Stimulated activated CD8-positive, alpha-beta memory T cell treated with anti-CD3 and anti-CD28 coated beads, Interleukin-12 subunit alpha, Interleukin-12 subunit beta, amount 100 ng/mL, for 24 hours (primary cell): ENCODE measurements at regions not wholly inside any gene's neighbourhood (a gene's known extent, or its start where the extent isn't known, plus 50 kb on each side); places are given as distances from the start of the nearest gene placed in this dataset.
A peak's percentile ranks its signal among the peaks of the same experiment; 100 is the strongest.
"Not testable (repeated sequence)": the region's sequence is repeated elsewhere in the genome, so short reads cannot be mapped to it uniquely, and the experiment has no call there.

Source experiments
- DNase-seq: peaks from one replicate; pipeline ENCODE4 v3.0.0-alpha.2; 2020; ENCODE audit errors: extremely low read depth

- peak; percentile 49 for DNase-seq
Measured at GRCh38 chr14:106605548-106606448, 1079.4 kb downstream of the TMEM121 start.

GRCh38 chr14:106606936-106607335 lies 1080.6 kb downstream of the TMEM121 start:
- DNase-seq: no peak

DNA sequence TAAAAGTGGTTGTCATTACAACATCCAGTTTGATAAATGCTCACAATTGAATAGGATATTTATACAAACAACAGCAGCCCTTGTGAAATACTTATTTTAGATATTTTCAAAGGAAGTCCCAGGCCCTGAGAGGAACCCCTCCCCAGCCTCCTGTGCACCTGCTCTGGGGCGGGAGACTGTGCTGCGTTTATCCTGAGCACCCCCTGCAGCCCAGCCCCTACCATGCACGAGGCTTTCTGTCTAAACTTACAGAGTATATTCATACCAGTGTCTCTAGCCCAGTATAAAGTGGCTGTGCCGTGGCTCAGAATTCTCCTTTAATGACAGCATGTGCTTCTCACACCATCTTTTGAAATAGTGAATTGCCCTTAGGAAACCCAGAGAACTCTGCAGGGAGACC lies 1084.3 kb downstream of the TMEM121 start:
- DNase-seq: no peak

GRCh38 chr14:106613256-106613655 lies 1086.9 kb downstream of the TMEM121 start:
- DNase-seq: no peak

- DNase-seq: peak; percentile 43
Measured at GRCh38 chr14:106618471-106618951, 1092.1 kb downstream of the TMEM121 start.

- DNase-seq: no peak
Measured at GRCh38 chr14:106619606-106620005, 1093.2 kb downstream of the TMEM121 start.

- no peak for DNase-seq
Measured at GRCh38 chr14:106620368-106620767, 1094.0 kb downstream of the TMEM121 start.

DNA sequence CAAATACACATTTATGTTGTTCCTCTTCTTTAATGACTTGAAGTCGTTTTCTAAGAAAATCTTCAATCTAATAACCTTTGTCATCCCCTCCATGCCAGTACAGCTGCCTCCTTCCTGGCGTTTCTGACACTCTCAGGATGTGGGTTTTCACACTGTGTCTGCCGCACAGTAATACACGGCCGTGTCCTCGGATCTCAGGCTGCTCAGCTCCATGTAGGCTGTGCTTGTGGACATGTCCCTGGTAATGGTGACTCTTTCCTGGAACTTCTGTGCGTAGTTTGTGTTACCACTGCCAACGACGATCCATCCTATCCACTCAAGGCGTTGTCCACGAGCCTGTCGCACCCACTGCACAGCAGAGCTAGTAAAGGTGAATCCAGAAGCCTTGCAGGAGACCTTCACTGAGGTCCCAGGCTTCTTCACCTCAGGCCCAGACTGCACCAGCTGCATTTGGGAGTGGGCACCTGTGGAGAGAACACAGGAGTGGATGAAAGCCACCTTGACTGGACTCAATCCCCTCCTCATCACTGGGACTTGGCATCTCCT lies 1095.9 kb downstream of the TMEM121 start:
- DNase-seq: no peak

DNA sequence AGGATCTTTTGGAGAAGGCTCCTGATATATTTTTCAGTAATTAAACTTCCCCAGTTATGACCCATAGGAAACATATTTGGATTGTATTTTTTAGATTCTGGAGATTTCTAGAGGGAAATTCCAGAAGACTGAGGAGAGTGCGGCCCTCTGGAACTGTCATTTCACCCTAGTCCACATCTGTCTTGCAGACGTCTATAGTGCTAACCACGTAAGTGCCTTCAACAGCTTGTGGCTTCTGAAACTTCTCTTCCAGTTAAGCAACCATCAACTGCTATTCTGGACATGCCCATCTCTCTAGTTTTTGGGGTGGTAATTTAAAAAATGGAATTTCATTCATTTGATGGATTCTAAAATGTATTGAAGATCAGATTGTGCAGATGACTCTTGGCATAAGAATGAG lies 1098.8 kb downstream of the TMEM121 start:
- DNase-seq: no peak

DNA sequence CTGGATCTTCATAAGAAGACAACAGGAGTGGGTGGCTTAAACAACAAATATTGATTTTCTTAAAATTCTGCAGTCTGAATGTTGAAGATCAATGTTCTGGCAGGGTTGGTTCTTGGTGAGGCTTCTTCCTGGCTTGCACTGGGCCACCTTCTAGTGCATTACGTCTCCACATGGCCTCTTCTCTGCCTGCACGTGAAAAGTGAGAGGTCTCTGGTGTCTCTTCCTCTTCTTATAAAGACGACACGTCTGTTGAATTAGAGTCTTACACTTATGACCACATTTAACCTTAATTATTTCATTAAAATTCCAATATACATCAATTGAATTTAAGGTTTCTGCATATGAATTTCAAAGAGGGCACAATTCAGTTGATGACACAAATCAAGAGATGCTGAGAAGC lies 1100.1 kb downstream of the TMEM121 start:
- not testable (repeated sequence) for DNase-seq

- peak; percentile 11 for DNase-seq
Measured at GRCh38 chr14:106626942-106627588, 1100.7 kb downstream of the TMEM121 start.

DNA sequence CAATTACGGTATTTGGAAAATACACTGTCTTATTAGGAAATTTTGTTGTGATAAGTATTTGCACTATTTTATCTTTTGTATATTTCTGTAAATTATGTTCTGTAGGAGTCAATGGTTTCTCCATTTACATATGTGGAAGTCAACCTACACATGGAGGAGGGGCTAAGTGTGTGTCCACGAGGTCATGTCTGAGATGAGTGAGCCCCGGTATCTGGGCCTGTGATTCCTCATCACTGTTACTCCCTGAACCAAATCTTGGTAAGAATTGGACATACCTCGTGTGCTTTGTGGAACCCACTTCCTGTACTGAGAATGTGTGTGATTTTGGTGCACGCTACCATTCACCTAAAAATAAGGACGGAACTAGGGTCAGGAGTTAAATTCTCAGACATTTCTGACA lies 1105.5 kb downstream of the TMEM121 start:
- no peak for DNase-seq

DNA sequence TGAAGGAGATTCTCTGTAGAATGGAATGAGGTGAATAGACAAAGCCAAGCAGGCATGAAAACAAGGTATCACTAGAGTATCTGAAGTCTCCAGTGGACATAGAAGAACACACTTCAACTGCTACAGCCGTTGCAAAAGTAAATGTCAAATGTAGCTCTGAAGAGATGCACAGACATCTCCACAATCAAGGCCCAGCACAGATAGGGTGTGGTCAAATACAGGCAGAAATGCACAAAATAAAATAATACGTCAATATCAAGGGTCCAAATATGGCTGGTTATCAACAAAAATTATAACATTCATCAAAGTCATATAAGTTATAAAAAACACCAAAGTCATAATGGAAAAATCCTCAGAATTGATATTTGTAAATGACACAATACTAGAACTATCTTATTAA lies 1107.3 kb downstream of the TMEM121 start:
- DNase-seq: no peak

- DNase-seq: no peak
Measured at GRCh38 chr14:106635569-106635968, 1109.2 kb downstream of the TMEM121 start.

DNA sequence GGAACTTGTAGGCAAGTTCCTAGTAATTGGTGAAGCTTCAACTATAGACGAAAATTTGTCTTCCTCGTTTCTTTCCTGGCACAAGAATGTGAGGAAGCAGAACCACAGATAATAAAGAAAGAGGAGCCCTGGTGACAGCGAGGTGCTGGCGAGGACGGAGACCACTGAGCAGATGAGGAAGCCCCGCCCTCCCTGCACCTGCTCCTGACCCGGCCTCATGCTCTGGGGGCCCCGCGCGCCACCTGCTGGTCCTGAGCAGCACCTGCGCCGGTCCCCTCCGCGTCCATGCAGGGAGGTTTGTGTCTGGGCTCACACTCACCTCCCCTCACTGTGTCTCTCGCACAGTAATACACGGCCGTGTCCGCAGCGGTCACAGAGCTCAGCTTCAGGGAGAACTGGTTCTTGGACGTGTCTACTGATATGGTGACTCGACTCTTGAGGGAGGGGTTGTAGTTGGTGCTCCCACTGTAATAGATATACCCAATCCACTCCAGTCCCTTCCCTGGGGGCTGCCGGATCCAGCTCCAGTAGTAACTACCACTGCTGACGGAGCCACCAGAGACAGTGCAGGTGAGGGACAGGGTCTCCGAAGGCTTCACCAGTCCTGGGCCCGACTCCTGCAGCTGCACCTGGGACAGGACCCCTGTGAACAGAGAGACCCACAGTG lies 1112.5 kb downstream of the TMEM121 start:
- not testable (repeated sequence) for DNase-seq

- no peak for DNase-seq
Measured at GRCh38 chr14:106642090-106642489, 1115.7 kb downstream of the TMEM121 start.

DNA sequence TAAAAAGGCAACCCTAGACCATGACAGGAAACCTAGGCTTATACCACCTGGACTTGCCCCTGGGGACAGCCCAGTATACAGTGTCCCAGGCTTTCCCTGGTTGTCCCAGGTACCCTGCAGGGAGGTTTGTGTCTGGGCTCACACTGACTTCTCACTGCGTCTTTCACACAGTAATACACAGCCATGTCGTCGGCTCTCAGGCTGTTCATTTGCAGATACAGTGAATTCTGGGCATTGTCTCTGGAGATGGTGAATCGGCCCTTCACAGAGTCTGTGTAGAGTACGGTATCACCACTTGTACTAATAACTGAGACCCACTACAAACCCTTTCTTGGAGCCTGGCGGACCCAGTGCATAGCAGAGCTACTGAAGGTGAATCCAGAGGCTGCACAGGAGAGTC lies 1116.6 kb downstream of the TMEM121 start:
- not testable (repeated sequence) for DNase-seq

- DNase-seq: not testable (repeated sequence)
Measured at GRCh38 chr14:106648874-106649273, 1122.5 kb downstream of the TMEM121 start.

DNA sequence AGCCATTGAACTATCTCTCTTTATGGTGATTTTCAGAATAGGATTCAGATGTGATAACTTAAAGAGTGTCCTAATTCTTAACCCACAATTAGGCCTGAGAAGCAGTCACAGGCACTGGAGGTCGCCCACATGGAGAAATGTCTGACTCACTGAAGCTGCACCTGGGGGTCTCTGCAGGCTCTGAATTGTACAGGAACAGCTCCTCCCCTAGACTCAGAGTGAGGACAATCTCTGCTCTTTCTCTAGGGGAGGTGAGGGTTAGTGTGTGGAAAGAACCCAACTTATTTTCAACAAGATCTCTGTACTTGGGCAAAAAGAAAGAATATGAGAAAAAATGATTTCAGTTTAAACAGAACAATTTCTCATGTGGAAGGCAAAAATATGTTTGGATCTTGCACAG lies 1124.6 kb downstream of the TMEM121 start:
- no peak for DNase-seq

GRCh38 chr14:106652494-106652893 lies 1126.1 kb downstream of the TMEM121 start:
- DNase-seq: no peak

GRCh38 chr14:106657460-106657859 lies 1131.1 kb downstream of the TMEM121 start:
- no peak for DNase-seq
